ENCODE measurements at regions not wholly inside any gene's neighbourhood (a gene's known extent, or its start where the extent isn't known, plus 50 kb on each side); places are given as distances from the start of the nearest gene placed in this dataset.

DNA sequence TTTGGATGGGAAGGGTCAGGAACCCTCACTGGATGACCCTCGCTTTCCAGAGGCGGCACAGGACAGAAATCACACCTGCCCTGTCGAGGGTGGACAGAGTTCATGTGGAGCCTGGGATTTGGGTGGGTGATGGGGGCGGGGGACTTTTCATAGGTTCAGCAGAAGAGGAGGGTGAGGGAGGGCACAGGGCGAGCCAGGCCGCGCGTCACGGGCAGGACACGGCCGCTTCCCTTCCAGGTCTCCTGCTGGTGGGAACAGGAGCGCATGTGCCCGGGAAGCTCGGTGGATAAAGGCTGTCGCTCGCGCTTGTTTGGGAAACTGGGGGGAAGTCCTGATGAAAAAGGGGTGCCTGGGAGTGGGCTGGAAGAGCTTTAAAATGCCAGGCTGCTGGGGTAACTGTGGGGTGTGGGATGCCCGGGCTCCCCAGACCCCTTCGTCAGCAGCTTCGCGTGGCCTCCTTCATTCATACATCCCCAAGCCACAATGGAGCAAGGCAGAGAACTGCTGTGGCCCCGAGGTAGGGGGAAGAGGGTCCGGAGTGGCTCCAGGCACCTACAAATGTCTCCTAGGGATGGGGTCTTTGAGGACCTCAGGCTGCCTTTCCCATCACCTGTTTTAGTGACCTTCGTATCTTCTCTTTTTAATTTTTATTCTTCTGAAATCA lies 102.2 kb downstream of the DACT2 start:
- H3K27ac ChIP-seq: no peak overlapping the region
- H3K36me3 ChIP-seq (ENCODE audit: insufficient read depth): no peaks in the 10 kb centered on the region
- no peaks in the 10 kb centered on the region for H3K27me3 ChIP-seq (ENCODE audit: insufficient read depth, low read depth)
- peak overlapping the region; percentile 40 for H3K4me2 ChIP-seq
- no peaks in the 10 kb centered on the region for H4K20me1 ChIP-seq (ENCODE audit: insufficient read depth)
- H3K4me1 ChIP-seq (ENCODE audit: low read depth, poor library complexity, severe bottlenecking): peaks cover 50% of the 10 kb centered on the region
- no peaks in the 10 kb centered on the region for H3K79me2 ChIP-seq (ENCODE audit: insufficient read depth, low read depth)
- H2AFZ ChIP-seq (ENCODE audit: low read depth): no peak overlapping the region
- no peak overlapping the region for H3K4me3 ChIP-seq (IDR thresholded peaks at IDR 0.05; ENCODE audit: insufficient read depth, low read depth, low read length)
- TF ChIP-seq, protein P1, sequence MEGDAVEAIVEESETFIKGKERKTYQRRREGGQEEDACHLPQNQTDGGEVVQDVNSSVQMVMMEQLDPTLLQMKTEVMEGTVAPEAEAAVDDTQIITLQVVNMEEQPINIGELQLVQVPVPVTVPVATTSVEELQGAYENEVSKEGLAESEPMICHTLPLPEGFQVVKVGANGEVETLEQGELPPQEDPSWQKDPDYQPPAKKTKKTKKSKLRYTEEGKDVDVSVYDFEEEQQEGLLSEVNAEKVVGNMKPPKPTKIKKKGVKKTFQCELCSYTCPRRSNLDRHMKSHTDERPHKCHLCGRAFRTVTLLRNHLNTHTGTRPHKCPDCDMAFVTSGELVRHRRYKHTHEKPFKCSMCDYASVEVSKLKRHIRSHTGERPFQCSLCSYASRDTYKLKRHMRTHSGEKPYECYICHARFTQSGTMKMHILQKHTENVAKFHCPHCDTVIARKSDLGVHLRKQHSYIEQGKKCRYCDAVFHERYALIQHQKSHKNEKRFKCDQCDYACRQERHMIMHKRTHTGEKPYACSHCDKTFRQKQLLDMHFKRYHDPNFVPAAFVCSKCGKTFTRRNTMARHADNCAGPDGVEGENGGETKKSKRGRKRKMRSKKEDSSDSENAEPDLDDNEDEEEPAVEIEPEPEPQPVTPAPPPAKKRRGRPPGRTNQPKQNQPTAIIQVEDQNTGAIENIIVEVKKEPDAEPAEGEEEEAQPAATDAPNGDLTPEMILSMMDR (conservative IDR thresholded peaks at IDR 0.05; ENCODE audit: low read depth, low read length): no peak
- no peak overlapping the region for H3K9ac ChIP-seq

DNA sequence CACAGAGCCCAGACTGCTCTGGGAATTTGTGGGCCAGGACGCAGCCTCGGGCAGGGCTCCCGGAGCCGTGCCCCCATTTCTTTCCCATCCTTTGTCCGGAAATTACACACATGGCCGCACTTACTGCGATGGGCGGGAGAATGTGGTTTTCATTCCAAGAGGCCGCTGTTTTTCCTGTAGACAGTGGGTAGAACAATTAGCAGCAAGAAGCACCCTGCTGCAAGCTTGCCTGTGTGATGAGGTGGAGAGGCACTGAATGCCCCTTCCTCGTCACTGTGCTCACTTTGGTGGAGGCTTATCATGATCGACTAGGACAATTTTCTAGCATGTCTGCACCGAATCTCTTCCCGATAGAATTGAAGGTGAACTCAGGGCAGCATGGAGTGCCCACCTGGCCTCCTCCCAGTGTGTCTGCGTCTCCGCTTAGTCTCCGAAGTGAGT lies 102.8 kb downstream of the DACT2 start:
- TF ChIP-seq, protein P1 (conservative IDR thresholded peaks at IDR 0.05; ENCODE audit: low read depth, low read length): no peak
- Histone ChIP-seq H3K4me1 (ENCODE audit: low read depth, poor library complexity, severe bottlenecking) (peaks cover 44% of the 10 kb centered on the region), H4K20me1 (ENCODE audit: insufficient read depth) (no peaks in the 10 kb centered on the region), H3K36me3 (ENCODE audit: insufficient read depth) (no peaks in the 10 kb centered on the region), H3K27me3 (ENCODE audit: insufficient read depth, low read depth) (no peaks in the 10 kb centered on the region), H2AFZ (ENCODE audit: low read depth) (no peak overlapping the region), H3K27ac (no peak overlapping the region), H3K4me3 (IDR thresholded peaks at IDR 0.05; ENCODE audit: insufficient read depth, low read depth, low read length) (no peak overlapping the region), H3K9ac (no peak overlapping the region), H3K4me2 (no peak overlapping the region), H3K79me2 (ENCODE audit: insufficient read depth, low read depth) (no peaks in the 10 kb centered on the region)

DNA sequence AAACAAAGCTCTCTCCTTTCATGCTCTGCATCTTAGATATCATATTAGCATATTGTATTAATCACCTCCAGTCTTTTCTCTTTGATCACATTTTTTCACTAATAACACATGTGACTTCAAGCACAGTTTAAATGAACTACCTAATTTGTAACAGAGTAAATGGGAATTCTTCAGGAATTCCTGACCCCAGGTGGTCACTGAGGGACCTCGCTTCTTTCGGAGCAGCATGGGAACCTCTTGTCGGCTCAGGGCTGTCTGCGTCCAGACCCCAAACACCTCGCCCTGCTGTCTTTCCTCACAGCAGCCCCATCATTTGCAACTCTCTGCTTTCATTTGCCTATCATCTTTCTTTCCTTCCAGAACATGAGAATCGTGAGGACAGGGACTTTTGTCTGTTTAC lies 103.5 kb downstream of the DACT2 start:
- no peak overlapping the region for H3K4me3 ChIP-seq (IDR thresholded peaks at IDR 0.05; ENCODE audit: insufficient read depth, low read depth, low read length)
- H2AFZ ChIP-seq (ENCODE audit: low read depth): no peak overlapping the region
- H3K27ac ChIP-seq: no peak overlapping the region
- no peak overlapping the region for H3K9ac ChIP-seq
- H3K79me2 ChIP-seq (ENCODE audit: insufficient read depth, low read depth): no peaks in the 10 kb centered on the region
- H3K4me2 ChIP-seq: no peak overlapping the region
- no peaks in the 10 kb centered on the region for H4K20me1 ChIP-seq (ENCODE audit: insufficient read depth)
- H3K4me1 ChIP-seq (ENCODE audit: low read depth, poor library complexity, severe bottlenecking): peaks cover 38% of the 10 kb centered on the region
- TF ChIP-seq, protein P1 (conservative IDR thresholded peaks at IDR 0.05; ENCODE audit: low read depth, low read length): no peak
- no peaks in the 10 kb centered on the region for H3K27me3 ChIP-seq (ENCODE audit: insufficient read depth, low read depth)
- H3K36me3 ChIP-seq (ENCODE audit: insufficient read depth): no peaks in the 10 kb centered on the region

DNA sequence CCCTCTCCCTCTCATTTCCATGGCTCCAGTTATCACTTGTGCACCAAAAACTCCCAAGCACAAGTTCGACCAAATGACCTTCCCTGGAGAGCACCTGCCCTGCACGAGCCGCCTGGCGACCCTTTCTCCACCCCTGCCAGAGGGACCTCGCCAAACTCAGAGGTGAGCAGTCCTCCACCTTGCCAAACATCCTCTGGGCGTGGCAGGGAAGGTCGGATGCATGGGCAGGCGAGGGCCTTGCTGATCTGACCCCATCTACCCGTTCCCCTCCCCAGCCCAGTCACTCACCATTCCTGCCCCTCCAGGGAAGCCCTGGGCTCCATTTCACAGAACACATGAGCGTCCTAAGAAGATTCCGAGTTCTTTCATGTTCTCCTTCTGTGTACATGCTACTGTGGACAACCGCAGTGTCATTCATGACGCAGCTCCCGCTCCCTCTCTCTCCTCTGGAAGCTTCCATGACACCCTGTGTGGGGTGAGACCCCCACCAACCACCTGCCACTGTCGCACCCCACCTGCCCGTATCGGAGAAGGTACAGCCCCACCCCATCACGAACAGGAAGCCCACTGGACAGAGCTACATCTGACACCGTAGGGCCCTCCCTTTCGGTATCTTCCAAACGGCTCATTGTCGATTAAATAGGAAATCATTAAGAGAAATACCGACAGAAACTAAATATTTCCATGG lies 104.3 kb downstream of the DACT2 start:
- peaks cover 29% of the 10 kb centered on the region for H3K4me1 ChIP-seq (ENCODE audit: low read depth, poor library complexity, severe bottlenecking)
- no peak overlapping the region for H3K27ac ChIP-seq
- no peaks in the 10 kb centered on the region for H3K27me3 ChIP-seq (ENCODE audit: insufficient read depth, low read depth)
- no peak overlapping the region for H3K4me2 ChIP-seq
- no peaks in the 10 kb centered on the region for H3K36me3 ChIP-seq (ENCODE audit: insufficient read depth)
- H3K79me2 ChIP-seq (ENCODE audit: insufficient read depth, low read depth): no peaks in the 10 kb centered on the region
- TF ChIP-seq, protein P1 (conservative IDR thresholded peaks at IDR 0.05; ENCODE audit: low read depth, low read length): no peak
- no peak overlapping the region for H3K9ac ChIP-seq
- H2AFZ ChIP-seq (ENCODE audit: low read depth): no peak overlapping the region
- H3K4me3 ChIP-seq (IDR thresholded peaks at IDR 0.05; ENCODE audit: insufficient read depth, low read depth, low read length): no peak overlapping the region
- no peaks in the 10 kb centered on the region for H4K20me1 ChIP-seq (ENCODE audit: insufficient read depth)
